ENCODE measurements at regions not wholly inside any gene's neighbourhood (a gene's known extent, or its start where the extent isn't known, plus 50 kb on each side); places are given as distances from the start of the nearest gene placed in this dataset.

GRCh38 chr17:69643686-69644085 lies 229.2 kb downstream of the MAP2K6 start:
- Histone ChIP-seq H3K27ac (no peak overlapping the region), H3K36me3 (ENCODE audit: low read depth, missing control alignments) (no peaks in the 10 kb centered on the region), H3K27me3 (no peaks in the 10 kb centered on the region), H3K9me3 (no peaks in the 10 kb centered on the region), H3K4me3 (no peak overlapping the region), H3K4me1 (no peaks in the 10 kb centered on the region)
- 60 to 74% methylated on average over 2 of the region's 2 CpGs for WGBS, 2 donors
- no peak for TF ChIP-seq POLR2A (IDR thresholded peaks at IDR 0.05)
- TF ChIP-seq, protein P1, sequence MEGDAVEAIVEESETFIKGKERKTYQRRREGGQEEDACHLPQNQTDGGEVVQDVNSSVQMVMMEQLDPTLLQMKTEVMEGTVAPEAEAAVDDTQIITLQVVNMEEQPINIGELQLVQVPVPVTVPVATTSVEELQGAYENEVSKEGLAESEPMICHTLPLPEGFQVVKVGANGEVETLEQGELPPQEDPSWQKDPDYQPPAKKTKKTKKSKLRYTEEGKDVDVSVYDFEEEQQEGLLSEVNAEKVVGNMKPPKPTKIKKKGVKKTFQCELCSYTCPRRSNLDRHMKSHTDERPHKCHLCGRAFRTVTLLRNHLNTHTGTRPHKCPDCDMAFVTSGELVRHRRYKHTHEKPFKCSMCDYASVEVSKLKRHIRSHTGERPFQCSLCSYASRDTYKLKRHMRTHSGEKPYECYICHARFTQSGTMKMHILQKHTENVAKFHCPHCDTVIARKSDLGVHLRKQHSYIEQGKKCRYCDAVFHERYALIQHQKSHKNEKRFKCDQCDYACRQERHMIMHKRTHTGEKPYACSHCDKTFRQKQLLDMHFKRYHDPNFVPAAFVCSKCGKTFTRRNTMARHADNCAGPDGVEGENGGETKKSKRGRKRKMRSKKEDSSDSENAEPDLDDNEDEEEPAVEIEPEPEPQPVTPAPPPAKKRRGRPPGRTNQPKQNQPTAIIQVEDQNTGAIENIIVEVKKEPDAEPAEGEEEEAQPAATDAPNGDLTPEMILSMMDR (IDR thresholded peaks at IDR 0.05), result no peak
- DNase-seq, result no peak
- intact Hi-C loops (cut with DNase I; ENCODE audit: low total_unique reads), result no loop called here

DNA sequence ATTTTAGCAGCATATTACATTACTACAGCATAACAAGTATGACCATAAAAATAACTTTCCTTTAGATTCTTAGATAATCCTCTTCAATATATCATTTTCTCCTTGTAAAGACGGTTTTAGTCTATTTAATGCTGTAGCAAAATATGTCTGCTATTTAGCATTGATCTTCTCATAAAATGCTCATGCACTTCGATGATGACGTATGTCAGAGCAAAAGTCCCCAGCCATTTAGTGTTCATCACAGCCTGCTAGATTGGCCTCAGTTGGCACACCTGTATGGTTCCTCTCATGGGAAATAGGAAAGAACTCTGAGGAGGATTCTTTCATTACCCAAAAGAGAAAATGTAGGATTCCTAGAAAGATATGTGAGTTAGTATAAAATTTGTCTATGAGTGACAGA lies 232.2 kb downstream of the MAP2K6 start:
- DNase-seq, result no peak
- intact Hi-C loops (cut with DNase I; ENCODE audit: low total_unique reads), result no loop called here
- Histone ChIP-seq H3K27ac (no peak overlapping the region), H3K27me3 (no peaks in the 10 kb centered on the region), H3K9me3 (no peaks in the 10 kb centered on the region), H3K4me3 (no peak overlapping the region), H3K4me1 (no peaks in the 10 kb centered on the region), H3K36me3 (ENCODE audit: low read depth, missing control alignments) (no peaks in the 10 kb centered on the region)
- no peak for TF ChIP-seq POLR2A (IDR thresholded peaks at IDR 0.05)
- TF ChIP-seq, protein P1 (IDR thresholded peaks at IDR 0.05), result no peak
- WGBS, 2 donors, result 93 to 96% methylated on average over 3 of the region's 3 CpGs

GRCh38 chr17:69650881-69651280 lies 236.4 kb downstream of the MAP2K6 start:
- 93% methylated on average over 5 of the region's 5 CpGs for WGBS, 2 donors
- no peak for DNase-seq
- Histone ChIP-seq H3K27me3 (no peaks in the 10 kb centered on the region), H3K36me3 (ENCODE audit: low read depth, missing control alignments) (no peaks in the 10 kb centered on the region), H3K27ac (no peak overlapping the region), H3K9me3 (no peaks in the 10 kb centered on the region), H3K4me1 (no peaks in the 10 kb centered on the region), H3K4me3 (no peak overlapping the region)
- TF ChIP-seq POLR2A (IDR thresholded peaks at IDR 0.05), result no peak
- TF ChIP-seq, protein P1 (IDR thresholded peaks at IDR 0.05), result no peak
- intact Hi-C loops (cut with DNase I; ENCODE audit: low total_unique reads), result no loop called here

GRCh38 chr17:69651921-69652320 lies 237.4 kb downstream of the MAP2K6 start:
- TF ChIP-seq POLR2A (IDR thresholded peaks at IDR 0.05), result no peak
- TF ChIP-seq, protein P1 (IDR thresholded peaks at IDR 0.05), result no peak
- Histone ChIP-seq H3K4me1 (no peaks in the 10 kb centered on the region), H3K36me3 (ENCODE audit: low read depth, missing control alignments) (no peaks in the 10 kb centered on the region), H3K27ac (no peak overlapping the region), H3K9me3 (no peaks in the 10 kb centered on the region), H3K27me3 (no peaks in the 10 kb centered on the region), H3K4me3 (no peak overlapping the region)
- 68 to 85% methylated on average over 2 of the region's 2 CpGs for WGBS, 2 donors
- intact Hi-C loops (cut with DNase I; ENCODE audit: low total_unique reads), result no loop called here
- DNase-seq, result no peak

DNA sequence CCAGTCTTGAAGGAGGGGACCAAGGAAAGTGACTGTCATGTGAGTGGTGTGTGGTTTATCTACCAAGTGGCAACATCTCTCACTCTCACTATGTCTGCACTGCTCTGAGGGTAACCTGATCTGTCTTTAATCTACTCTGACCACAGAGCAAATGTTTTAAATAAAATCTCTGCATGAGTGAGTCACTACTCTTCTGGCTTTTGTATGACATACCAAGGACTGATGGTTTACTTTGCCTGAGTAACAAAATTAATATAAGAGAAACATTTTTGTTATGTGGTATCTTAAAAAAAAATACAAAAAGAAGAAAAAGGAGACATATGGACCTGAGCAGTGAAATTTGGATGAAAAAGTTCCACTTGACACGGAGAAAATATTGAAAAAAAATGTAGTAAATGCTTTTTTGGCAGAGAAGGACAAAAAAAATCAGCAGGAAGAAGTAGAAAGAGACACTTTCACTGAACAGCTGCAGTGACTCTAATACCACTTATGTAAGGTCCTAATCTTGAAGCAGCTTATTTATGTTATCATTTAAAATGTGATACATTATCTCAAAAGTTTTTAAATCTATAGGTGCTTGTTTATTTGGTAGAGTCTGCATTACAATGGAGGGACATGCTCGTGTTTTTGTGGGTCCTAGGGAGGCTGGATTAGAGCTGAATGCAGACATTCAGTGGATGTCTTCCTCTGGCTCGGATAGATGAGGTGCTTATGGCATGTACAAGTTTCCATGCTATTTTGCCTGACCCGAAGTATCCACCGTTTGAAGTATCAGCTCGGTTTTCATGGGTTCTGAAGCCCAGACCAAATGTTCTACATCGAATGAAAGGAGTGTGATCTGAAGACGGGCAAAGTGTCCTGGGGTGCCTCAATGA lies 240.7 kb downstream of the MAP2K6 start:
- Histone ChIP-seq H3K4me3 (no peak overlapping the region), H3K9me3 (no peaks in the 10 kb centered on the region), H3K4me1 (no peaks in the 10 kb centered on the region), H3K27ac (no peak overlapping the region), H3K36me3 (ENCODE audit: low read depth, missing control alignments) (no peaks in the 10 kb centered on the region), H3K27me3 (no peaks in the 10 kb centered on the region)
- 80 to 81% methylated on average over 8 of the region's 8 CpGs for WGBS, 2 donors
- TF ChIP-seq, protein P1 (IDR thresholded peaks at IDR 0.05), result no peak
- TF ChIP-seq POLR2A (IDR thresholded peaks at IDR 0.05), result no peak
- intact Hi-C loops (cut with DNase I; ENCODE audit: low total_unique reads), result no loop called here
- no peak for DNase-seq

Data from testis (tissue), 2 donors.